Ovary (tissue), 3 donors: ENCODE measurements at regions not wholly inside any gene's neighbourhood (a gene's known extent, or its start where the extent isn't known, plus 50 kb on each side); places are given as distances from the start of the nearest gene placed in this dataset.

Source experiments
- CTCF ChIP-seq, 3 donors: fragments of 450-650 bp in 2 of 3; fragments of 200-600 bp in 1 of 3; IDR thresholded peaks; one replicate each; pipeline versions ENCODE4 v1.5.1 to v1.8.0; 2016 to 2022; ENCODE audit warnings: antibody characterized with exemption in 3 of 3, mild to moderate bottlenecking in 1 of 3
- EP300 ChIP-seq: sonication (generic); formaldehyde crosslinking; IDR thresholded peaks from one replicate; pipeline ENCODE4 v1.6.1; 2017; ENCODE audit warnings: antibody characterized with exemption
- POLR2A ChIP-seq: fragments of 450-650 bp; IDR thresholded peaks from one replicate; pipeline ENCODE4 v1.6.1; 2017; ENCODE audit warnings: antibody characterized with exemption, mild to moderate bottlenecking, moderate library complexity
- donor health status: DM: no; HTN: no; CAD: no.

GRCh38 chr15:35665896-35666536 is 120.1 kb upstream of the DPH6 start:
- no peak for TF ChIP-seq CTCF (IDR thresholded peaks at IDR 0.05)
- no peak for TF ChIP-seq POLR2A
- TF ChIP-seq EP300 = no peak
